HEK293 (cell line): ENCODE measurements at regions not wholly inside any gene's neighbourhood (a gene's known extent, or its start where the extent isn't known, plus 50 kb on each side); places are given as distances from the start of the nearest gene placed in this dataset.

Experiments used
- CTCF ChIA-PET: fragments of 350-600 bp; formaldehyde crosslinking; extraction: SDS; loops from one replicate; lab custom pipeline; 2021; ENCODE audit warnings: antibody characterized with exemption; lab: Yijun Ruan, JAX
- POLR2A ChIA-PET: fragments of 300-600 bp; formaldehyde crosslinking; extraction: SDS; loops from one replicate; lab custom pipeline; 2020; ENCODE audit warnings: antibody characterized with exemption, inconsistent platforms; lab: Yijun Ruan, JAX
- H3K27ac ChIP-seq: fragments of 200-500 bp; sonication (Bioruptor generic); 2 replicates; pipeline ENCODE4 v1.5.1; 2014; ENCODE audit warnings: low read depth, low read length, control low read depth, inconsistent platforms; ENCODE audit errors: extremely low read depth
- H3K36me3 ChIP-seq, 2 experiments: fragments of 200-500 bp in 1 of 2; sonication (Bioruptor generic) in 1 of 2; 1 replicate in 1 of 2; 2 replicates in 1 of 2; pipeline ENCODE4 v1.5.1; 2014 to 2017; ENCODE audit warnings: inconsistent platforms in 2 of 2, low read length in 2 of 2; ENCODE audit not compliant: control insufficient read depth in 2 of 2, insufficient read depth in 1 of 2
- H3K4me1 ChIP-seq: fragments of 200-500 bp; sonication (Bioruptor generic); 2 replicates; pipeline ENCODE4 v1.5.1; 2014; ENCODE audit warnings: mild to moderate bottlenecking, low read length, inconsistent platforms; ENCODE audit not compliant: control insufficient read depth, insufficient read depth
- H3K4me3 ChIP-seq: 2 replicates; pipeline ENCODE4 v1.5.1; 2011; ENCODE audit warnings: low read depth, mild to moderate bottlenecking, control low read depth, low read length, moderate library complexity
- H3K9me3 ChIP-seq: fragments of 200-500 bp; sonication (Bioruptor generic); 2 replicates; pipeline ENCODE4 v1.5.1; 2014; ENCODE audit warnings: low read depth, low read length, inconsistent platforms; ENCODE audit not compliant: control insufficient read depth, insufficient read depth
- AEBP2 ChIP-seq: fragments of 450-650 bp; formaldehyde crosslinking; IDR thresholded peaks from 2 replicates; pipeline ENCODE4 v1.5.1; 2016; ENCODE audit warnings: missing biosample characterization, missing genetic modification characterization, borderline replicate concordance
- ATF2 ChIP-seq: fragments of 450-650 bp; formaldehyde crosslinking; IDR thresholded peaks from 2 replicates; pipeline ENCODE4 v1.5.1; 2016; ENCODE audit warnings: missing biosample characterization, missing genetic modification characterization, low read depth
- GLI2 ChIP-seq: fragments of 450-650 bp; formaldehyde crosslinking; IDR thresholded peaks from 2 replicates; pipeline ENCODE4; 2017; ENCODE audit warnings: missing biosample characterization, missing genetic modification characterization, low read depth, borderline replicate concordance
- PRDM4 ChIP-seq: fragments of 450-650 bp; formaldehyde crosslinking; IDR thresholded peaks from 2 replicates; pipeline ENCODE4 v1.5.1; 2017; ENCODE audit warnings: missing biosample characterization, missing genetic modification characterization
- ZBTB7A ChIP-seq: fragments of 450-650 bp; formaldehyde crosslinking; IDR thresholded peaks from 2 replicates; pipeline ENCODE4 v1.5.1; 2016; ENCODE audit warnings: low read depth, missing biosample characterization, missing genetic modification characterization
- ZNF112 ChIP-seq: fragments of 450-650 bp; formaldehyde crosslinking; IDR thresholded peaks from 2 replicates; pipeline ENCODE4 v1.5.0; 2017; ENCODE audit warnings: missing biosample characterization, missing genetic modification characterization
- ZNF121 ChIP-seq: fragments of 450-650 bp; formaldehyde crosslinking; IDR thresholded peaks from 2 replicates; pipeline ENCODE4 v1.5.1; 2016; ENCODE audit warnings: missing biosample characterization, missing genetic modification characterization
- ZNF132 ChIP-seq: fragments of 450-650 bp; formaldehyde crosslinking; IDR thresholded peaks from 2 replicates; pipeline ENCODE4 v1.5.1; 2017; ENCODE audit warnings: missing biosample characterization, missing genetic modification characterization, borderline replicate concordance
- ZNF155 ChIP-seq: fragments of 450-650 bp; formaldehyde crosslinking; IDR thresholded peaks from 2 replicates; pipeline ENCODE4 v1.5.1; 2016; ENCODE audit warnings: missing biosample characterization, missing genetic modification characterization
- ZNF184 ChIP-seq: fragments of 450-650 bp; IDR thresholded peaks from 2 replicates; pipeline ENCODE4 v1.5.1; 2018; ENCODE audit warnings: missing biosample characterization, mild to moderate bottlenecking, missing genetic modification characterization
- ZNF280C ChIP-seq: fragments of 450-650 bp; formaldehyde crosslinking; IDR thresholded peaks from 2 replicates; pipeline ENCODE4 v1.5.1; 2016; ENCODE audit warnings: missing biosample characterization, missing genetic modification characterization
- ZNF362 ChIP-seq: fragments of 450-650 bp; formaldehyde crosslinking; IDR thresholded peaks from 2 replicates; pipeline ENCODE4 v1.5.1; 2016; ENCODE audit warnings: missing biosample characterization, missing genetic modification characterization
- ZNF37A ChIP-seq: fragments of 450-650 bp; IDR thresholded peaks from 2 replicates; pipeline ENCODE4 v1.5.1; 2018; ENCODE audit warnings: missing biosample characterization, missing genetic modification characterization
- ZNF391 ChIP-seq: fragments of 450-650 bp; formaldehyde crosslinking; IDR thresholded peaks from 2 replicates; pipeline ENCODE4 v1.5.1; 2016; ENCODE audit warnings: low read depth, missing biosample characterization, missing genetic modification characterization, borderline replicate concordance
- ZNF426 ChIP-seq: fragments of 450-650 bp; formaldehyde crosslinking; IDR thresholded peaks from 2 replicates; pipeline ENCODE4 v1.5.1; 2017; ENCODE audit warnings: missing biosample characterization, missing genetic modification characterization, mild to moderate bottlenecking, inconsistent platforms, moderate library complexity
- ZNF513 ChIP-seq: fragments of 450-650 bp; IDR thresholded peaks from 2 replicates; pipeline ENCODE4 v1.5.1; 2018; ENCODE audit warnings: missing biosample characterization, missing genetic modification characterization
- ZNF555 ChIP-seq: fragments of 450-650 bp; formaldehyde crosslinking; conservative IDR thresholded peaks from 2 replicates; pipeline ENCODE4 v1.5.1; 2017; ENCODE audit warnings: missing biosample characterization, mild to moderate bottlenecking, missing genetic modification characterization, inconsistent platforms
- ZNF623 ChIP-seq: fragments of 450-650 bp; formaldehyde crosslinking; IDR thresholded peaks from 2 replicates; pipeline ENCODE4 v1.5.1; 2016; ENCODE audit warnings: missing biosample characterization, missing genetic modification characterization
- ZXDB ChIP-seq: fragments of 450-650 bp; formaldehyde crosslinking; IDR thresholded peaks from 2 replicates; pipeline ENCODE4 v1.5.1; 2016; ENCODE audit warnings: missing biosample characterization, missing genetic modification characterization

GRCh38 chr3:148190441-148190990 lies 507.2 kb upstream of the AGTR1 start (continued):
- TF ChIP-seq ZNF132 (tag by site-specific recombination): no peak
- TF ChIP-seq, all 188 proteins: peak for 0

- CTCF ChIA-PET: no interaction called here
- no peak overlapping the region for H3K27ac ChIP-seq
Measured at GRCh38 chr3:148191966-148192365, 505.7 kb upstream of the AGTR1 start.

GRCh38 chr3:148197061-148197460 lies 500.6 kb upstream of the AGTR1 start:
- Histone ChIP-seq H3K9me3 (no peaks in the 10 kb centered on the region), H3K4me3 (no peak overlapping the region), H3K27ac (no peak overlapping the region), H3K4me1 (no peaks in the 10 kb centered on the region), H3K36me3 (no peaks in the 10 kb centered on the region)
- ChIA-PET CTCF (no interaction called here), POLR2A (no interaction called here)
- TF ChIP-seq ZNF121 (tag by site-specific recombination) (no peak), ZNF362 (tag by site-specific recombination) (no peak), ZNF623 (tag by site-specific recombination) (no peak), ATF2 (tag by site-specific recombination) (no peak), ZNF280C (tag by site-specific recombination) (no peak), ZNF555 (tag by site-specific recombination) (no peak), ZNF513 (no peak), ZXDB (no peak), ZNF37A (tag by site-specific recombination) (no peak)

More at GRCh38 chr3:148191966-148192365, 505.7 kb upstream of the AGTR1 start:
- H3K36me3 ChIP-seq: no peaks in the 10 kb centered on the region
- no peak for TF ChIP-seq ZNF112 (tag by site-specific recombination)
- no peak for TF ChIP-seq ZNF155
- no peak for TF ChIP-seq GLI2 (tag by site-specific recombination)
- TF ChIP-seq ZNF391 (tag by site-specific recombination): no peak
- TF ChIP-seq PRDM4 (tag by site-specific recombination): no peak
- no peak for TF ChIP-seq ZNF426 (tag by site-specific recombination)
- no peak for TF ChIP-seq ZBTB7A (tag by site-specific recombination)
- no peak for TF ChIP-seq ZNF184
- no peak for TF ChIP-seq AEBP2 (tag by site-specific recombination)
- TF ChIP-seq ZNF555 (tag by site-specific recombination): no peak
- TF ChIP-seq, all 188 proteins: peak for 0
- H3K4me1 ChIP-seq: no peaks in the 10 kb centered on the region
- no peaks in the 10 kb centered on the region for H3K9me3 ChIP-seq
- POLR2A ChIA-PET: no interaction called here
- no peak overlapping the region for H3K4me3 ChIP-seq
